Stimulated activated naive CD8-positive, alpha-beta T cell treated with anti-CD3 and anti-CD28 coated beads, Interleukin-15, Interleukin-2, amounts not matched to agents 100 ng/mL and 50 ng/mL, for 24 hours (primary cell): ENCODE measurements at regions not wholly inside any gene's neighbourhood (a gene's known extent, or its start where the extent isn't known, plus 50 kb on each side); places are given as distances from the start of the nearest gene placed in this dataset.

Source experiments
- H3K27ac Mint-ChIP-seq: one replicate; pipeline ENCODE4 v1.8.0; 2021; ENCODE audit warnings: mild to moderate bottlenecking, mixed read lengths
- H3K27me3 Mint-ChIP-seq: one replicate; pipeline ENCODE4 v1.8.0; 2021; ENCODE audit warnings: mixed read lengths
- H3K36me3 Mint-ChIP-seq: one replicate; pipeline ENCODE4 v1.8.0; 2021; ENCODE audit warnings: low read depth, mixed read lengths
- H3K4me1 Mint-ChIP-seq: one replicate; pipeline ENCODE4 v1.8.0; 2021; ENCODE audit warnings: low read depth, mixed read lengths
- H3K4me3 Mint-ChIP-seq: one replicate; pipeline ENCODE4 v1.8.0; 2021; ENCODE audit warnings: mild to moderate bottlenecking, mixed read lengths
- H3K9me3 Mint-ChIP-seq: one replicate; pipeline ENCODE4 v1.8.0; 2021; ENCODE audit warnings: mixed read lengths

- no peaks in the 10 kb centered on the region for H3K36me3 Mint-ChIP-seq
- no peaks in the 10 kb centered on the region for H3K27me3 Mint-ChIP-seq
- H3K4me1 Mint-ChIP-seq, result no peaks in the 10 kb centered on the region
- H3K27ac Mint-ChIP-seq, result no peak overlapping the region
- H3K9me3 Mint-ChIP-seq, result no peaks in the 10 kb centered on the region
- no peak overlapping the region for H3K4me3 Mint-ChIP-seq
These were observed 678.0 kb downstream of the EPHA4 start for GRCh38 chr2:220894069-220894468.

GRCh38 chr2:220899492-220899891 is 672.6 kb downstream of the EPHA4 start:
- Mint-ChIP-seq H3K27ac (no peak overlapping the region), H3K9me3 (no peaks in the 10 kb centered on the region), H3K27me3 (no peaks in the 10 kb centered on the region), H3K4me1 (no peaks in the 10 kb centered on the region), H3K36me3 (no peaks in the 10 kb centered on the region), H3K4me3 (no peak overlapping the region)

- no peaks in the 10 kb centered on the region for H3K9me3 Mint-ChIP-seq
- H3K27ac Mint-ChIP-seq, result no peak overlapping the region
- no peak overlapping the region for H3K4me3 Mint-ChIP-seq
- no peaks in the 10 kb centered on the region for H3K36me3 Mint-ChIP-seq
- H3K27me3 Mint-ChIP-seq, result no peaks in the 10 kb centered on the region
- H3K4me1 Mint-ChIP-seq, result no peaks in the 10 kb centered on the region
These were observed 668.1 kb downstream of the EPHA4 start for GRCh38 chr2:220904015-220904414.

- no peaks in the 10 kb centered on the region for H3K36me3 Mint-ChIP-seq
- peaks cover 5% of the 10 kb centered on the region for H3K27me3 Mint-ChIP-seq
- H3K4me3 Mint-ChIP-seq, result no peak overlapping the region
- no peak overlapping the region for H3K27ac Mint-ChIP-seq
- no peaks in the 10 kb centered on the region for H3K4me1 Mint-ChIP-seq
- no peaks in the 10 kb centered on the region for H3K9me3 Mint-ChIP-seq
These were observed 658.7 kb downstream of the EPHA4 start for GRCh38 chr2:220913384-220913783.

- H3K4me3 Mint-ChIP-seq, result no peak overlapping the region
- no peaks in the 10 kb centered on the region for H3K36me3 Mint-ChIP-seq
- no peak overlapping the region for H3K27ac Mint-ChIP-seq
- H3K27me3 Mint-ChIP-seq, result peaks cover 5% of the 10 kb centered on the region
- H3K4me1 Mint-ChIP-seq, result no peaks in the 10 kb centered on the region
- no peaks in the 10 kb centered on the region for H3K9me3 Mint-ChIP-seq
These were observed 656.9 kb downstream of the EPHA4 start for GRCh38 chr2:220915092-220915623.

- H3K27ac Mint-ChIP-seq, result no peak overlapping the region
- H3K36me3 Mint-ChIP-seq, result no peaks in the 10 kb centered on the region
- H3K9me3 Mint-ChIP-seq, result no peaks in the 10 kb centered on the region
- peaks cover 5% of the 10 kb centered on the region for H3K27me3 Mint-ChIP-seq
- no peak overlapping the region for H3K4me3 Mint-ChIP-seq
- H3K4me1 Mint-ChIP-seq, result no peaks in the 10 kb centered on the region
These were observed 655.2 kb downstream of the EPHA4 start for GRCh38 chr2:220916931-220917330.

- Mint-ChIP-seq H3K27me3 (no peaks in the 10 kb centered on the region), H3K36me3 (no peaks in the 10 kb centered on the region), H3K9me3 (peaks cover 18% of the 10 kb centered on the region), H3K27ac (no peak overlapping the region), H3K4me3 (no peak overlapping the region), H3K4me1 (no peaks in the 10 kb centered on the region)
These were observed 641.6 kb downstream of the EPHA4 start for GRCh38 chr2:220930271-220931076.

- Mint-ChIP-seq H3K36me3 (no peaks in the 10 kb centered on the region), H3K27me3 (no peaks in the 10 kb centered on the region), H3K4me1 (no peaks in the 10 kb centered on the region), H3K27ac (no peak overlapping the region), H3K9me3 (peaks cover 18% of the 10 kb centered on the region), H3K4me3 (no peak overlapping the region)
These were observed 640.6 kb downstream of the EPHA4 start for GRCh38 chr2:220931491-220931890.

GRCh38 chr2:220932041-220932440 is 640.1 kb downstream of the EPHA4 start:
- no peaks in the 10 kb centered on the region for H3K4me1 Mint-ChIP-seq
- no peak overlapping the region for H3K27ac Mint-ChIP-seq
- H3K36me3 Mint-ChIP-seq, result no peaks in the 10 kb centered on the region
- no peak overlapping the region for H3K4me3 Mint-ChIP-seq
- H3K27me3 Mint-ChIP-seq, result no peaks in the 10 kb centered on the region
- peaks cover 12% of the 10 kb centered on the region for H3K9me3 Mint-ChIP-seq

GRCh38 chr2:220935789-220936321 is 636.2 kb downstream of the EPHA4 start:
- H3K27me3 Mint-ChIP-seq, result peaks cover 4% of the 10 kb centered on the region
- no peak overlapping the region for H3K4me3 Mint-ChIP-seq
- no peaks in the 10 kb centered on the region for H3K4me1 Mint-ChIP-seq
- no peaks in the 10 kb centered on the region for H3K36me3 Mint-ChIP-seq
- H3K27ac Mint-ChIP-seq, result no peak overlapping the region
- no peaks in the 10 kb centered on the region for H3K9me3 Mint-ChIP-seq

GRCh38 chr2:220936641-220937197 is 635.4 kb downstream of the EPHA4 start:
- peaks cover 7% of the 10 kb centered on the region for H3K27me3 Mint-ChIP-seq
- no peak overlapping the region for H3K27ac Mint-ChIP-seq
- H3K4me1 Mint-ChIP-seq, result no peaks in the 10 kb centered on the region
- H3K36me3 Mint-ChIP-seq, result no peaks in the 10 kb centered on the region
- H3K4me3 Mint-ChIP-seq, result no peak overlapping the region
- no peaks in the 10 kb centered on the region for H3K9me3 Mint-ChIP-seq

- H3K9me3 Mint-ChIP-seq, result no peaks in the 10 kb centered on the region
- peaks cover 7% of the 10 kb centered on the region for H3K27me3 Mint-ChIP-seq
- H3K4me1 Mint-ChIP-seq, result no peaks in the 10 kb centered on the region
- H3K27ac Mint-ChIP-seq, result no peak overlapping the region
- H3K4me3 Mint-ChIP-seq, result no peak overlapping the region
- H3K36me3 Mint-ChIP-seq, result no peaks in the 10 kb centered on the region
These were observed 634.9 kb downstream of the EPHA4 start for GRCh38 chr2:220937245-220937644.

GRCh38 chr2:220940646-220941045 is 631.5 kb downstream of the EPHA4 start:
- H3K36me3 Mint-ChIP-seq, result no peaks in the 10 kb centered on the region
- H3K27ac Mint-ChIP-seq, result no peak overlapping the region
- no peak overlapping the region for H3K4me3 Mint-ChIP-seq
- peaks cover 7% of the 10 kb centered on the region for H3K27me3 Mint-ChIP-seq
- no peaks in the 10 kb centered on the region for H3K4me1 Mint-ChIP-seq
- H3K9me3 Mint-ChIP-seq, result no peaks in the 10 kb centered on the region

GRCh38 chr2:220941683-220942082 is 630.4 kb downstream of the EPHA4 start:
- Mint-ChIP-seq H3K4me1 (no peaks in the 10 kb centered on the region), H3K27ac (no peak overlapping the region), H3K36me3 (no peaks in the 10 kb centered on the region), H3K9me3 (no peaks in the 10 kb centered on the region), H3K27me3 (peaks cover 7% of the 10 kb centered on the region), H3K4me3 (no peak overlapping the region)

- H3K36me3 Mint-ChIP-seq, result no peaks in the 10 kb centered on the region
- H3K4me3 Mint-ChIP-seq, result no peak overlapping the region
- H3K27ac Mint-ChIP-seq, result no peak overlapping the region
- no peaks in the 10 kb centered on the region for H3K4me1 Mint-ChIP-seq
- H3K27me3 Mint-ChIP-seq, result no peaks in the 10 kb centered on the region
- no peaks in the 10 kb centered on the region for H3K9me3 Mint-ChIP-seq
These were observed 625.6 kb downstream of the EPHA4 start for GRCh38 chr2:220946552-220946951.
